IPS-18a (cell line): ENCODE measurements at regions not wholly inside any gene's neighbourhood (a gene's known extent, or its start where the extent isn't known, plus 50 kb on each side); places are given as distances from the start of the nearest gene placed in this dataset.
"Not testable (repeated sequence)": the region's sequence is repeated elsewhere in the genome, so short reads cannot be mapped to it uniquely, and the experiment has no call there.

Experiments
- H3K27ac ChIP-seq: one replicate; pipeline ENCODE4 v1.5.1; 2013; ENCODE audit warnings: low read length
- H3K27me3 ChIP-seq: one replicate; pipeline ENCODE4 v1.6.1; 2013; ENCODE audit warnings: mild to moderate bottlenecking, low read length; ENCODE audit not compliant: control insufficient read depth, insufficient read depth
- H3K36me3 ChIP-seq: one replicate; pipeline ENCODE4 v1.6.1; 2013; ENCODE audit warnings: low read depth, low read length; ENCODE audit not compliant: control insufficient read depth
- H3K4me1 ChIP-seq: one replicate; pipeline ENCODE4 v1.6.1; 2013; ENCODE audit warnings: low read depth, low read length; ENCODE audit not compliant: control insufficient read depth
- H3K4me3 ChIP-seq: one replicate; pipeline ENCODE4 v1.5.1; 2013; ENCODE audit warnings: low read length
- H3K9ac ChIP-seq: one replicate; pipeline ENCODE4 v1.6.1; 2013; ENCODE audit warnings: mild to moderate bottlenecking, low read length, moderate library complexity
- H3K9me3 ChIP-seq: one replicate; pipeline ENCODE4 v1.6.1; 2013; ENCODE audit warnings: low read depth, low read length; ENCODE audit not compliant: control insufficient read depth

DNA sequence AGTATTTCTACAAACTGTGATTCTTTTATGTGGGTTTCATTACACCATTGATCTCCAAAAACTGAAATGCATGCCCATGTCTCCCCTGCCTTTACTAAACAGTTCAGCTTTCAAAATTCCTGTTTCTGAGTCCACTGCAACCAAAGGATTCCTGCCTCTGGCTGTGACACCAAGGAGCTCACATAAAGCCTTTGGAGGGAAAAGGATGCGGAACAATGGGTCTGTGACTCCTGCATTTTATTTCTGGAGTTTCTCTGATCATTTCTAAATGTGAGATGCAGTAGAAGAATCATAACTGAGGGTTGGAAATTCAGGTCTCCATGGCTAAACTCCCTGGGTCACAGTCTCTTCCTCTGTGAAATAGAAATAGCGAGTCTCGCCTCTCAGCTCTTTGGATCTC, 149.5 kb downstream of the MEX3B start:
- Histone ChIP-seq H3K4me3 (no peak overlapping the region), H3K9me3 (no peaks in the 10 kb centered on the region), H3K36me3 (no peaks in the 10 kb centered on the region), H3K27ac (no peak overlapping the region), H3K4me1 (no peaks in the 10 kb centered on the region), H3K27me3 (no peaks in the 10 kb centered on the region), H3K9ac (no peak overlapping the region)

DNA sequence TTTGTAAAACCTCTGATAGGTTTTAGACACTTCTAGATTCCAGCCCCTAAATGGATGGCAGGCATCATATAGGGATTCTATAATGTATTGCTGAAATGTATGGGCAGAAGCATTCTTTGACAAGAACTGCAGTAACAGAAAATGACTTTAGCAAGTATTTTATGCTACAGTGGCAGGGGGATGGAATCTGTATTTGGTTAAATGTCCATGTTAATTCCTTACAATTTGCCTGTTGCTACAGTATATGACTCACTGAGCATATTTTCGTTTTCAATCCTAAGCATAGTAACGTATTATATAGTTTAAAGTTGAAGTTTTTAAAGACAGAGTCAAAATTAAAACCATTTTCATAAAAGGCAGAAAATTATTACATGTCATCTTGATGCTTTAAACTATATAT, 150.1 kb downstream of the MEX3B start:
- Histone ChIP-seq H3K36me3 (no peaks in the 10 kb centered on the region), H3K4me1 (no peaks in the 10 kb centered on the region), H3K9ac (no peak overlapping the region), H3K27ac (no peak overlapping the region), H3K9me3 (no peaks in the 10 kb centered on the region), H3K27me3 (no peaks in the 10 kb centered on the region), H3K4me3 (no peak overlapping the region)

DNA sequence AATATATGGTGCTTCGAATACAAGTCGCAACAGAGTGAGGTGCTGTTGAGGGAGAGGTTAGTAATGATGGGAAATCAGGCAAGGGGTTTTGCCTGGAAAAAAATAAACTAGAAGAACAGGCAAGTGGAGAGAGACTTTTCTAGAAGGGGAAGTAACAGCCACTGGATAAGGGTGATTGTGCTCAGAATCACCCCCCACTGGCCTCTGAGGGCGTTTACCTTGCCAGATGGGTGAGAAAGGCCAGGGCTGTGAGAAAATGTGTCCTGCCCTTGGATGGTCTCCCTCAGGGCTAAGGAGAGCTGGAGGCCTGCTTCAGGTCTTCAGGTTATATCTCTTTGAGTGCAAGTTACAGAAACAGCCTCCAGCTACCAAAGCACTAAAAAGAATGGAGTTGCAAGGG, 151.8 kb downstream of the MEX3B start:
- Histone ChIP-seq H3K9ac (no peak overlapping the region), H3K27ac (no peak overlapping the region), H3K27me3 (no peaks in the 10 kb centered on the region), H3K36me3 (no peaks in the 10 kb centered on the region), H3K4me3 (no peak overlapping the region), H3K9me3 (no peaks in the 10 kb centered on the region), H3K4me1 (no peaks in the 10 kb centered on the region)

DNA sequence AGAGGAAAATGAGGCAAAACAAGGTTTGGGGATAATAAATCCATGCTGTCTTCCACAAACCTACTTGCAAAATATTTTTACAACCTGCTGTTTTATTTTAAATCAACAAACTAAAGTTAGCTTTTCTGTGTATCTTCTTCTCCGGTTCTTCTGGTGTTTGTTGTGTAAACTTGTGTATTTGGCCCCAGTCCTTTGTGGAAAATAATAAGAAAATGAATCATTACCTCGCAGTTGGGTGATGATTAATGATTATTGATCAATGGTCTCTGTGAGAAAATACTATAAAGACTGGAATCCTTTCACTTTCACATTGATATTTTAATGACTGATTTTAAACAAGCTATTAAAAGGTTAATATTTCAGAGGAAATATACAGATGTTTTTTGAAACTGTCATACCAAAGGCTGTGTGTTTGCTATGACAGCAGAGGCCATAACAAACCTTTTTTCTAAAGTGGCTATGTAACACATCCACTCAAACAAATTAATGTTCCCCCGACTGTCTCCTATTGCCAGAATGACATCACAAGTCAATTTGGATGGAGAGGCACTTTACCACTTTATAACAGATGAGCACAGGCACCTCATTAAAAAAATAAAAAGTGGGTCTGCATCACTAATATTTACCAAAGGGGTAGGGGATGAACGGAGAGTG, 152.5 kb downstream of the MEX3B start:
- Histone ChIP-seq H3K9me3 (no peaks in the 10 kb centered on the region), H3K4me3 (no peak overlapping the region), H3K4me1 (no peaks in the 10 kb centered on the region), H3K27me3 (no peaks in the 10 kb centered on the region), H3K9ac (no peak overlapping the region), H3K36me3 (no peaks in the 10 kb centered on the region), H3K27ac (no peak overlapping the region)

DNA sequence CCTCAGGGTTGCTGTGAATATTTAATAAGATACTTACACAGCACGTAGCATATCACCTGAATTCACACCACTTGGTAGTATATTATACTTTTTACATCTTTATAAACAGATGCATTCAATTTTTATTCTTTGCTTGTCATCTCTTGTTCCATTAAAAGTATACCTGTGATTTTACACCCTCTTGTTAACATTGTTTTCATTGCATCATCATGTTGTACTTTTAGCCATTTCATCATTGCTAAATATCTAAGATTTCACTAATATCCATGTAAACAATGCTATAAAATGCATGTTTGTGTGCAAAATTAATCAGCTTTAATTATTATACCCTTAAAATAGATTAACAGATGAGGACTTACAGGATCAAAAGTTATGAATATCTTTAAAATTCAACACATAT, 155.3 kb downstream of the MEX3B start:
- Histone ChIP-seq H3K9me3 (no peaks in the 10 kb centered on the region), H3K4me1 (no peaks in the 10 kb centered on the region), H3K27me3 (no peaks in the 10 kb centered on the region), H3K4me3 (no peak overlapping the region), H3K27ac (no peak overlapping the region), H3K9ac (no peak overlapping the region), H3K36me3 (no peaks in the 10 kb centered on the region)

DNA sequence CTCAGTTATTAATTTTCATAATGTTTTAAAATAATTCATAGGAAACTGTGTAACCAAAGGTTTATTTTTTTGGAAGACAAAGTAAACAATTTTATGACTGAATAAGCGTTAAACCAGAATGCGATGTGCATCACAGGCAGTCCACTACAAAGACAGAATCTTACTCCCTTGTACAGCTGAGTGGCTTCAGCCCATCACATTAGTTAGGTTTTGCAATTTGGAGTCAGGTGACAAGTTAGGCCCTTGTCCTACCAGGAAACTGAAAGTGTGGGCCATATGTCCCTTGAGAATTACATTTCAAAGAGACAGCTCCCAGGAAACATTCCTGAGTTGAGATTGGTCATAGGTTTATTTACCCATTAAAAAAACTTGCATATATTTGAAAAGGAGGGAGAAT, 156.3 kb downstream of the MEX3B start:
- Histone ChIP-seq H3K4me1 (no peaks in the 10 kb centered on the region), H3K36me3 (no peaks in the 10 kb centered on the region), H3K27ac (no peak overlapping the region), H3K27me3 (no peaks in the 10 kb centered on the region), H3K4me3 (no peak overlapping the region), H3K9ac (no peak overlapping the region), H3K9me3 (no peaks in the 10 kb centered on the region)

- no peaks in the 10 kb centered on the region for H3K4me1 ChIP-seq
- no peak overlapping the region for H3K9ac ChIP-seq
- H3K36me3 ChIP-seq, result no peaks in the 10 kb centered on the region
- H3K4me3 ChIP-seq, result no peak overlapping the region
- H3K27ac ChIP-seq, result no peak overlapping the region
- no peaks in the 10 kb centered on the region for H3K27me3 ChIP-seq
- H3K9me3 ChIP-seq, result no peaks in the 10 kb centered on the region
These were observed 156.9 kb downstream of the MEX3B start for GRCh38 chr15:81888748-81889484.

DNA sequence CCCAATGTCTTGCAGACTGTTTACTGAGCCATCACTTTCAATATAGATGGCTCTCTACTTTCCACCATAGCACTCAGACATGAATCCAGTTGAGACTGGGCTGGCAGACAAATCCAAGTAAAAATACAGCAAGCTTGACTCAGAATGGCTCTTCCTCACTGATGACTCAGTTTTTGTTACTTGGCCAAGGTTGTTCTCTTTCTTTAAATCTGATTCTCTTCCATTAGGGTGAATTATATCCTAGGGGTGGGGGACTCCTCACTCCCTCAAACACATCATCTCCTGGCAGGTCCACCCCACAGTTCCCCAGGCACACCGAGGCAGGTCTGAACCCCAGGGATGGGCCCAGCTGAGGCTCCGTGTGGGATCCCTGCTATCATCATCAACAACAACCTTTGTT, 157.9 kb downstream of the MEX3B start:
- H3K27ac ChIP-seq, result no peak overlapping the region

GRCh38 chr15:81887188-81887587, 158.6 kb downstream of the MEX3B start:
- not testable (repeated sequence) for H3K9me3 ChIP-seq, H3K27me3 ChIP-seq, H3K4me3 ChIP-seq, H3K9ac ChIP-seq, H3K4me1 ChIP-seq, H3K36me3 ChIP-seq, H3K27ac ChIP-seq

More for the DNA sequence above, 157.9 kb downstream of the MEX3B start:
- no peaks in the 10 kb centered on the region for H3K27me3 ChIP-seq
- H3K4me1 ChIP-seq, result no peaks in the 10 kb centered on the region
- no peaks in the 10 kb centered on the region for H3K36me3 ChIP-seq
- no peaks in the 10 kb centered on the region for H3K9me3 ChIP-seq
- H3K4me3 ChIP-seq, result no peak overlapping the region
- no peak overlapping the region for H3K9ac ChIP-seq

DNA sequence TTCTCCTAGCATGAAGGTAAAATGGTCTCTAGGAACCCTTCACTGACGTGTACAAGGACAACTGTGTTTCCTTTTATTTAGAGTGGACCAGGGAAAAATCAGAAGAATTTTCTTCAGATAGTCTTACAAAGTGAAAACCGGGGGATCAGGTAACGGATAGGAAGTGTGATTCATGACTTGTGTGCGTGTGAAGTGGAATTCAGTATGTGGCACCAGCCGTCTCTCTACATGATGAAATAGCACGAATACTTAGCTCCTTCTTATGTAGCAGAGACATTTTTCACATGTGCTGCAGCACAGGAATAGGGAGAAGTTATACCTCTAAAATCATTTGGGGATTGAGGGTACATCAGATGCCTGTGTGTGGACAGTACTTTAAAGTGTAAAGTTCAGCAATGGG, 159.2 kb downstream of the MEX3B start:
- Histone ChIP-seq H3K27me3 (no peaks in the 10 kb centered on the region), H3K27ac (no peak overlapping the region), H3K9ac (no peak overlapping the region), H3K4me1 (no peaks in the 10 kb centered on the region), H3K4me3 (no peak overlapping the region), H3K9me3 (no peaks in the 10 kb centered on the region), H3K36me3 (no peaks in the 10 kb centered on the region)

- H3K27ac ChIP-seq, result no peak overlapping the region
- H3K9me3 ChIP-seq, result no peaks in the 10 kb centered on the region
- H3K4me1 ChIP-seq, result no peaks in the 10 kb centered on the region
- H3K4me3 ChIP-seq, result no peak overlapping the region
- no peak overlapping the region for H3K9ac ChIP-seq
- no peaks in the 10 kb centered on the region for H3K27me3 ChIP-seq
- H3K36me3 ChIP-seq, result no peaks in the 10 kb centered on the region
These were observed 159.7 kb downstream of the MEX3B start for GRCh38 chr15:81886080-81886479.

DNA sequence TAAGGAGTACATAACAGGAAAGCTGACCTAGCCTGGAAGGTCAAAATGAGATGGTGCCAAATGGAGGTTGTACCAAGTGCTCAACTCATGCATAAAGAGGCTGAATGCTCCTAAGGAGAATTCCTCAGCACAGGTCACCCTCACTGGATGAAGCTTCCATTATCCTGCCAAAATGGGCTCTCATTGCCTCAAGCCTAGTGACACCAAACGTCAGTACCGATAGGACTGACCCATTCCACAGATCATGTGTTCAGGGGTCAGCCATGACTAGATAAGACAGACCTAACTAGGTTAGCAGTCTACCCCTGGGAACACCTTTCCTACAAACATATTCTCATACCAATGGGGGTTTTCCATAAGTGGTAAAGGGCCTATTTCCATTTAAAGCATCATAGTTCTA, 160.7 kb downstream of the MEX3B start:
- H3K27me3 ChIP-seq, result no peaks in the 10 kb centered on the region
- H3K4me3 ChIP-seq, result no peak overlapping the region
- H3K36me3 ChIP-seq, result no peaks in the 10 kb centered on the region
- no peak overlapping the region for H3K9ac ChIP-seq
- no peaks in the 10 kb centered on the region for H3K9me3 ChIP-seq
- H3K4me1 ChIP-seq, result no peaks in the 10 kb centered on the region
- H3K27ac ChIP-seq, result no peak overlapping the region
